IPS DF 19.7 (cell line): ENCODE measurements at regions not wholly inside any gene's neighbourhood (a gene's known extent, or its start where the extent isn't known, plus 50 kb on each side); places are given as distances from the start of the nearest gene placed in this dataset.

Source experiments
- DNase-seq: peaks from one replicate; pipeline ENCODE4 v3.0.0-alpha.2; 2013; ENCODE audit warnings: low read depth, low spot score

DNA sequence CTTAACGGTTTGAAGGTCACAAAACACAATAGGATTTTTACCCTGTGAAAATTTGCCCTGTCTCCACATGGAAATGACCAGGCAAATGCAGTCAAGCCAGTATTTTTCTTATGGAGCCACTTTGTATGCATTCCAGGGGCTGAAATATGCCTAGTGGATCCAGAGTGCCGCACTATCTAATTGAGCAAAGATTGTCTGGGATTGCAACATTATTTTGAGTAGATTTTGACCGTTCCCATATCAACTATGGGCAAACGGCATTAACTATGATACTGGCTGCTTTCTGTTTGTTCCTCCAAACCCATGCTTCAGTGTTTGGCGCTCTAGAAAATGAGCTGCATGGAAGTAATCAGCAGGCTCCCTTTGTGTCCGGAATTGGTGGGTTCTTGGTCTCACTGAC is 223.0 kb downstream of the BTG1 start:
- no peak for DNase-seq

DNA sequence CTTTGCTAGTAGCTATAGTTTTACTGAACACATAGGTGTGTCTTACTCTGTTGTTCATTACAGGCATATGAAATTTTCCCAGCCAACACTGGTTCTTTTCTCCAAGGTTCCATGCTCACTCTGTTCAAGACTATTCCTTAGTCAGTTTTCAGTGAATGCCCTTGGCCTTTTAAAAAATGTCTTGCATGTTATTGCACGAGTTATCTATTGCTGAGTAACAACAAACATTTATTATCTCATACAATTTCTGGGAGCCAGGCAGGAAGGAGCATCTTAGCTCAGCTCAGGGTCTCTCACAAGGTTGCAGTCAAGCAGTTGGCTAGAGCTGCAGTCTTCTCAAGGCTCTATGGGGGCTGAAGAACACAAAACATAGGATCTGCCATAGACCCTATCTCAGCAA is 223.5 kb downstream of the BTG1 start:
- DNase-seq, result no peak

DNA sequence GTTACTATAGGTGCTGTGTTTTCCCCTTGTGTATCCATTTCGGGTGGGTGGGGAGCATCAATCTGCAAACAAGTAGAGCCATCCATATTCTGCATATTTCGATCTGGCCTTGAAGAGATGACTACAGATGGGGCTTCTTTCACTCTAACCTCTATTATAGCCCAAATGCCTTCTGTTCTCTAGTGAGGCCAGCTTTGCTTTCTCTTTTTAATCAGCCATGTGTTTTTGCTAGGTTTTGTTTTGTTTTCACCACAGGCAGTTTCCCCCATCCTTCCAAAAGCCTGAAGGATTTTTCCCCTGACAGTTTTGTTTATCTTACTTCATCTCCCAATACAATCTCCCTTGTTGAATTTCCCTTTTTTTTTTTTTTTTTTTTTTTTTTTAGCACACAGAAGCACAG is 224.1 kb downstream of the BTG1 start:
- DNase-seq, result no peak

DNA sequence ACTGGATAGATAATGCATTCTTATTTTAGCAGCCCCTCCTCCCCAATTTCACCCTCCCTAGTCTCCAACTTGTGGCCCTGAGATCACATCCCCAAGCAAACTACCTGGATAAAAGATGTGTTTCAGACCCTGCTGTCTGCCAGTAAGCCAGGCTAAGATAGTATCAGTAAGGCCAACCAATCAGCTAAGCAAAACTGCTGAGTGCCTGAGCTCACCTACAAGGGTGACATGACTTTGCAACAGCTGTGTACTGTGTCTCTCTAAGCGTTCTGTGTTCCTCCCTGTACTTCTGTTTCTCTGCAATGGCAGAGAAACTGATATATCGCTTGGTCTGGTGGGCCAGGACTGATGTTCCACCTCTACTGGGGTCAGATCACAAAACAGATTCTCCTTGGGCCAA is 224.9 kb downstream of the BTG1 start:
- no peak for DNase-seq

DNA sequence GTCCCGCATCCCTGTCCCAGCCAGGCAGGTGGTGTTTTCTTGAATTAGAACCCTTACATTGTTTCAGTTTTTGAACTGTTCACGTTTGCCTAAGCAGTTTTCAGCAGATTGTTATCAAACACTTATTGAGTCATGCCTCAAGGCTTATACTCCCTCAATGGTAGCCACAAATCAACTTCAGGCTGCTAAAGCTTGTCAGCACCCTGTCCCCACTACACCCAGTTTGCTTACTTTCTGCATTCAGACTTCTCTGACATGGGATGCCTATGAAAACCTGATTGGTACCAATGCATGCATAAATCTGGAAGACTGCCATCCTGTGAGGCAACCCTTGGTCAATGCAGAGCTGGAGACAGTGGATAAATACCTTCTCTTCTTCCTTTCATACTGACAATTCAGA is 225.4 kb downstream of the BTG1 start:
- no peak for DNase-seq

DNA sequence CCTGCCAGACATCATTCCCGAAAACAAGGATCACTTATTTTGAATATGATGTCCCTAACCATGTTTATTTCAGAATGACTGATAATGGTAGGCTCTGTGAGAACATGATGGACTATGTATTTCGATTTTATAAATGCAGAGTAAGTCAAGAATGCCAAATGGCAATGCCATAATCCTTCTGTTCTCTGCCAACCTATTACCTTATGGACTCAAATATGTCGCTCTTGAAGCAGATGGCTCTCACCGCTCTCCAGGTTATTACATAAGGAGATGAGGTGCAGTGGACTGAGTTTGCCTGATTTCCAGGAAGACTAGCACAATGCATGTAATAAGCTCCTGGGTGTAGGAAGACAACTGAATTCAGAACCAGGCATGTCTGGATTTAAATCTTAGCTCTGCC is 227.2 kb downstream of the BTG1 start:
- no peak for DNase-seq

DNA sequence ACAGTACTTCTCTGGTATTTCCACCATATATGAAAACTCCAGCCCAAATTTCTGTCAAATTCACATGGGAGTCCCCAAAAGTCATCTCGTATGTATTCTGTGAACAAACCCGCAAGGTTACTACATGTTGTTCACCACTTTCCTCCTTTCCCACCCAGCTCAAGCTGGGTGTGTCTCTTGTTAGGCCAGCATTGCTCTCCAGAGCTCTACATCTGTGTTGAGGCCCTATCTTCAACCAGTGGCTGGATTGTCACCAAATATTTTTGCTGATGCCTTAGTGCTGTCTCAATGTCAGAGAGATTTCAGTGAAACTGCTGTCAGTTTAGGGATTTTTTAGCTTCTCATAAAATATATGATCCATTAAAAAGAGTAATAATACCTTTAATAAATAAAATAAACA is 230.9 kb downstream of the BTG1 start:
- DNase-seq, result no peak

DNA sequence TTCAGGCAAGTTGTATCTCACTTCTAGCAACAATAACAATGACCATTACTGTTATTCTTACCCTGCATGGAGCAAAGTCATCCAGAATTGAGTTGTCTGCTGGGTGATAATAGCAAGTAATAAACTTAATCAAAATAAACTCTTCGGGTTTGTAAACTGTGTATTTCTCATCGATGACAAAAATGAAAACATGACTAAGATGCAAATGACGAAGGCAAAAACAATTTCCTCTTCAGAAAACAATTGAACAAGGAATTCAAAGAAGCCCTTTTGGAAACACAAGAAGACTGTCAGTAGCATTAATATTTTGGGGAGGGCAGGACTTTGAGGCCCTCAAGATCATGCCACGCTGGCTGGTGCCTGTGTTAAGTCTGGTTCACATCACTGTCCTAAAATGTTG is 232.0 kb downstream of the BTG1 start:
- DNase-seq, result no peak

DNA sequence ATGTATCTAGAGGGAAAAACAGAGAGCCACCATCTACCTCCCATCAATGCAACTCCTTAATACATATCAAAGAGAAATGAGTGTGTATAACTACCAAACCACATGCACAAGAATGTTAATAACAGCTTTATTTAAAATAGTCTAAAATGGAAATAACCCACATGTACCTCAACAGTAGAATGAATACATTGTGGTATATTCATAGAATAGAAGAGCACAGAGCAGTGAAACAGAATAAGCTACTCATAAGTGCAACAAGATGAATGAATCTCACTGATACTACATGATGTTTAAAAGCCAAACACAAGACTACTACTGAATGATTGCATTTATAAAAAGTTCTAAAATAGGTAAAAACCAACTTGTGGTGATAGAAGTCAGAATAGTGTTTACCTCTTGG is 232.5 kb downstream of the BTG1 start:
- DNase-seq, result no peak

DNA sequence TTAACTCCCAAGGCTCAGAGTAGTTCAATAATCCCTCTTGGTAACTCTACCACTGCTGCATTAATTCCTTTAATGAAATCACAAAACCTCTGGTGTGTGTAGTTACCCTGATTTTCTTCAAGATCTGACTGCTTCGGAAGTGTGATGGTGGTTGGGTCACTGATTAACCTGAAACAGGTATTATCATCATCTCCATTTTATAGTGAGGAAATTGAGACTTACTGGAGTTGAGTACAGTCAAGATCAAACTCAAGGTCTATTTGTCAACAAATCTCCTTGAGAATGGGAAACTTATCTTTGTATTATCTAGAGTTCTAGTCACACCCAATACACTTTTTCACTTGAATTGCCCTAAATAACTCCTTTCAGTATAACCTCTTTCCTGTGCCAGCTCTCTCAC is 233.5 kb downstream of the BTG1 start:
- DNase-seq, result no peak

DNA sequence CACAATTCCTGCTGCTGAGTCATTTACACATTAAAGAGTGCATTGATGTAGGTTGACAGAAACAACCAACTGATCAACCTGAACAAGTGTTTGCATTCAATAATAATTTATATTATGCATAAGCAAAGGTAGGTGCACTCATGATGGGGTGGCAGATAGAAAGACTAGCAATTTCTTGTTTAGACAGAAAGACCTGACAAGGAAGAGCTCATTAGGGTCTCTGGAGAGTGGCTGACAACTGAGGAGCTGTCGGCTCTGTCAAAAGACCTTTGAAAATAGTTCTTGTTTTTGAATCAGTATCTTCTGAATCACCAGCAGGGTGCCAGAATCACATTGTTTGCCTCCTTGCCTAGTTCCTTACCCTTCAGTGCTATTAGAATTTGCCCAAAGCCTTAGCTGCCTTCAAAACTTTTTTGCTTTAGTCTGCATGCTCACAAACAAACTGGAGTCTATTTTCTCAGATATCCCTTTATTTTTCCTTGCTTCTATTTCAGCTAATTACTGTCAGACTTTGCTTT is 234.7 kb downstream of the BTG1 start:
- no peak for DNase-seq

DNA sequence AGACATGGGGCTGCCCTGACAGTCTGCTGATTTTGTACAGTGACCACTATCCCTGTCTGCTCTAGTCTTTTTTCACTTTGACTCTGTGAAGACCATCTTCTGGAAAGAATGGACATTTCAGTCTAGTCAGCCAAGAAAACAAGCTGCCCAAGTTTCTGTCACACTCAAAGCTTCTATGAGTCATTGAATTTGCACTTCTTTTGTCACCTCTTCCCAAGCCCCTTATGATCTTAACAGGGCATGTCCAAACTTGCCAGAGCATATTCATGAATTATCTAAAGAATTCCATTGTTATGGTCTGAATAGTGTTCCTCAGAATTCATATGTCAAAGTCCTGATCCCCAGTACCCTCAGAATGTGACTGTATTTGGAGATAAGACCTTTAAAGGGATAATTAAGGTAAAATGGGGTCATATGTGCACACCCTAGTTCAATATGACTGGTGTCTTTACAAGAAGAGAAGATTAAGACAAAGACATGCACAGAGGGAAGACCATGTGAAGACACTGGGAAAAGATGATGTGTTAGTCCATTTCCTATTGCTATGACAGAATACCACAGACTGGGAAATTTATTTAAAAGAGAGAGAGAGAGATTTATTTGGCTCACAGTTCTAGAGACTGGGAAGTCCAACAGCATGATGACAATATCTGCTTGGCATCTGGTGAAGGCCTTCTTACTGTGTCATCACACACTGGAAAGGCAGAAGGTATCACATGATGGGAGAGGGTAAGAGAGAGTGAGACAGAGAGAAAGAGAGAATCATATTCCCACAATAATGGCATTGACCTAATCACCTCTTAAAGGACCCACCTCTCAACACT is 242.6 kb downstream of the BTG1 start:
- DNase-seq, result no peak

DNA sequence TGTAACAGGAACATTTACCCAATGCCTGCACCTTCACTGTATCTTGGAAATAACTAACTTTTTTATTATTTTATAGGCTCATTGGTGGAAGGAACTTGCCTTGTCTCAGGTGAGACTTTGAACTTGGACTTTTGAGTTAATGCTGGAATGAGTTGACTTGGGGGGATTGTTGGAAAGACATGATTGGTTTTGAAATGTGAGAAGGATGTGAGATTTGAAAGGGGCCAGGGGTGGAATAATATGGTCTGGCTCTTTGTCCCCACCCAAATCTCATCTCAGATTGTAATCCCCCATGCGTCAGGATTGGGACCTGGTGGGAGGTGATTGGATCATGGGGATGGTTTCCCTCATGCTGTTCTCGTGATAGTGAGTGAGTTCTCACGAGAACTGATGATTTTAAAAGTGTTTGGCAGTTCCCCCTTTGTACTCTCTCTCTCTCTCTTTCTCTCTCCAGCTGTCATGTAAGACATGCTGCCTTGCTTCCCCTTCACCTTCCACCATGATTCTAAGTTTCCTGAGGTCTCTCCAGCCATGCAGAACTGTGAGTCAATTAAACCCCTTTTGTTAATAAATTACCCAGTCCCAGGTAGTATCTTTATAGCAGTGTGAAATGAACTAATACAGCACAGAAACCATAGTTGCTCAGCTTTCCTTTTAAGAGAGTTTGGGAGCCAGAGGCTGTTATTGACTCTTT is 244.1 kb downstream of the BTG1 start:
- no peak for DNase-seq

DNA sequence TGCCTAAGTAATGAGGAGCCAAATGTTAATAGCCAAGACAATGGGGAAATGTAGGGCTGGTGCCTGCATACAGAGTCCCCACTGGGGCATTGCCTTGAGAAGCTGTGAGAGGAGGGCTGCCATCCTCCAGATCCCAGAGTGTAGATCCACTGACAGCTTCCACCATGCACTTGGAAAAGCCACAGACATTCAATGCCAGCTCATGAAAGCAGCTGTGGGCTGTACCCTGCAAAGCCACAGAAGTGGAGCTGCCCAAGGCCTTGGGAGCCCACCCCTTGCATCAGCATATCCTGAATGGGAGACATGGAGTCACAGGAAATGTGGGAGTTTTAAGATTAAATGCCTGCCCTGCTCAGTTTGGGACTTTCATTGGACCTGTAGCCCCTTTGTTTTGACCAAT is 244.7 kb downstream of the BTG1 start:
- DNase-seq, result no peak

DNA sequence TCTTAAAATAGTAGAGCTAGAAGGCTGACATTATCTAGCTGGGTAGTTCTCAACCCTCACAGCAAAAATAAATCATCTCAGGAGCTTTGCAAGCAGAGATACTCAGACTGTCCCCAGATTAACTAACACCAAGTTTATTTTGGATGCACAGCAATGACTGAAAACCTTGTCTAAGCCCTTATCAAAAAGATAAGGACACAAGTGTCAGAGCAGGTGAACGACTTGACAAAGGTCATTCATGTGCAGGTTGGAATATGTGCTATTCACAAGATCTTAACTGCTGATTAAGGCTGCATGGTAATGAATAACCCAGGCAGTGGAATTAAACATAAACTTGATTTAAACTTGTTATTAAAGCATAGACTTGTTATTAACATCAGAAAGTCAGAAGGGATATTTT is 246.6 kb downstream of the BTG1 start:
- DNase-seq, result no peak

DNA sequence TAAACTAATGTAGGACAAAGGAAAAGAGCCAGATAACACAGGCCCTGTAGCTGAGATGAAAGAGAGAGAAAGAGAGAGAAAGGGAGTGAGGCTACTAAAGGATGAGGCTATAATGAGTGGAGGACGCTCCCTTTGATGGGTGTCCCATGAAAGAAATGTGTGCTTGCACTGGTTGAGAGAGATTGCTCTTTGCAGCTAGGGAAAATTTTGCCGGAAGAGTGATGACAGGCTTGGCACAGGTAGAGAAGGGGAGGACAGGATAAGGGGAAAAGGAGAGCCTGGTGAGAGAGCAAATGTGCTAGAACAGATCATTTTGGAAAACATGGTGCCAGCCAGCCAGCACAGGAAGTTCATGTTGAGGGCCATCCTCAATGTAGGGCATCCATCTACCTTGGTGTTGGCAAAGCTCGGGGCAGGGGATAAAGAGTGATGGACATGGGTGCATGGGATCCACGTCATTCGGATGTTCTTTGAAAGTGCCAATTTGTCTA is 248.6 kb downstream of the BTG1 start:
- no peak for DNase-seq

DNA sequence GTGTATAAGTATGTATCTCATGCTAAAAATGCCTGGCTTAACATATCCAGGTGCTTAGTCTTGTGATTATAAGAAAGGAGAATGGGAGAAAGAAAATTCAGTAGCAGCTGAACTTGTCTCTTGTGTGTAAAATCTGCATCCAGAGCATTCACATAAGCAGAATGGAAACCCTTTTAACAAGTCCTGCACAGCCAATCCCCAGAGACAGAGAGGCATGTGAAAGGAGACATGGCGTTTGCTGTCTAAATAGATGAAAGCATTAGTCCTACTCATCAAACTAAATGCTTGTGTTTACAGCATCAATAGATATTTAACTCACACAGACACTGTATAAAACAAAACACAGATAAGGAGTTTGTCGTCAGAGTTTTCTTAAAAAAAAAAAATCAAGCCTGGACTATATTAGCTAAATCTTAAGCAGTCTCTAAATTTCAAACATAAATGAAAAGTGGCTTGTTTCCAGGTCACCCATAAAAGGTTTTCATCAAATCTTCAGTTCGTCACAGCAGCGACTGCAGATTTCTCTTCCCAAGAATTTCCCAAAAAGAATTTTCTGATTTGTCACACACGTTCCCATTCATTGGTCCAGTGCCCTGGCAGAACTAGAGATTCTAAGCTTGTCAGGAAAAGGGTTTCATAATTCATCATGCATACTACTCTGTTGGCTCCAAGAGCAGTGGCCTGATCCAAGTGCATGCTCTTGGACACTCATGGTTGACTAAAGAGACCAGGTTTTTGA is 249.2 kb downstream of the BTG1 start:
- DNase-seq, result no peak

DNA sequence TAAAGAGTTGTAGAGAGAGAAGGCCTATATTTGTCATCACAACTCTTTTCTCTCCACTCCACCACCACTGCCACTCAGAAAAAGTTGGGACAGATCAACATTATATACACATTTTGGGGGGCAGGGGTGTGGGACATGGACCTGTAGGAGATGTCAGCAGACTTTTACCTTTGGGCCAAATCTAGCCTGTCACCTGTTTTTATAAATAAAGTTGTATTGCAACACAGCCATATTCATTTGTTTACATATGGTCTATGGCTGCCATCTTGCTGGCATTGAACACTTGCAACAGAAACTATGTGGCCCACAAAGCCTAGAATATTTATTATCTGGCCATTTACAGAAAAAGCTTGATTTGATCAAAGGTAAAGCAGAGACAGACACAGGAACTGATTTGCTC is 250.7 kb downstream of the BTG1 start:
- DNase-seq, result no peak

DNA sequence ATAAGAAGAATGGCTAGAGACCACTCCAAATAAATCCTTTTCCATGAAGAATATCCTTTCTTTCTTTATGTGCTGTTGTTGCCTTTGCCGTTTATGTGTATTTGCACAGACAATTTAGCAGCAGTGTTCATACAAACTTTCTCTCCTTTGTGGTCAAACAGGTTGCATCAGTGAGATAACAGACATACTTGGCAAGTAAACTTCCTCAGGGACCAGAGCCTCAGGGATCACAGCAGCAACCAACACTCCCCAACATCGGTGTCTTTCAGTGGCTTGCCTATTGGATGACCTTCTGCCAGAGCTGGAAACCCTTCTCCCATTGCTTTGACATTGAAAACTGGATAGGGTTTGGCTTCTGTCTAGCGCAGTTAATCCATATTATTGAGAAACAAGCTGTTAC is 252.2 kb downstream of the BTG1 start:
- no peak for DNase-seq

DNA sequence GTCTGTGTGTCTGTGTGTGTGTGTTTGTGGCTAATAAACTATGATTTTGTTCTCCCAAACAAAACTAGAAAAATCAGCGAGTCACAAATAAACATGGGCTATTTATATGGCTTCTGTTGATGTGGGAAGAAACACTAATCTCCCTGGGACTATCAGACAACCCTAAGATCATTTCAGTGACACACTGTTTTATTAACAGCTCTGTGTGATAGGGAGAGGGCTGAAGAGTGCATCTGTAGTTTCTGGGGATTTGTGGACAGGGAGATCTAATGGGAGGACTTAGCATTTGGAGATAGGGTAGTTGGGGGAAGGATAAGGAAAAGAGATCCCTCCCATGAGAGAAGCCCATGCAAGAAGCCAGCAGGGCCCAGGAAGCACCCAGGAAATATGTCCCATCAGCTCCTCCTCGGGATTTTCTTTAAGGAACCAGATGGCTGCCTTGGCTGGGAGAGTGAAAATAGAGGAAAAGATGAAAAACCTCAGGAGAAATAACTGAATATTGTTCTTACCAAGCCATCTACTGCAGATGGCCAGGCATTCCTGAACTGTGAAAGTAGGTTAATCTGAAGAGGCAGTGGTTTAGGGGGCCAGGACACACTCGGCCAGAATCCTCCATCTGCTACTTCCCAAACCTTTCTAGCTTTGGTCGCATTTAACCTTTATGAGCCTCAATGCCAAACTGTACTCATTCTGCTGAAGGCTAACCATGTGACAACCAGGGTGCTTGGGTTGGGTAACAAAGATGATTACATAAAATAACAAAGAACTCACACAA is 253.4 kb downstream of the BTG1 start:
- no peak for DNase-seq

DNA sequence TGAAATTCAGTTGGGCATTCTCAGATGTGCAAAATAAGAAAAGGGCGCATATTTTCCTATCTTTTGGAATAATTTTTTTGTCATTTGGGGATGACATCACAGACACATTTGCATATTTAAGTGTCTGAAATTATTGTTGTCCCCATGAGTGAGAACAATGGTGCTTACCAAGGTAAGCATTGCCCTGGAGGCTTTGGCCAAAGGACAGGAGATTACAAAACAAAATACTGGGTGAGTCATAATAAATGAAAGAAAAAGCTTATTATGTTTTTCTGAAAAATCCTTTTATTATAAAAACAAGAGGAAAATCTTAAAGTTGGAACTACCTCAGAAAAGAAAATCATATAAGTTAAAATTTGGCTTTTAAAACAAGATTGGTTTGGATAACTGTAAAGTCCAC is 254.9 kb downstream of the BTG1 start:
- no peak for DNase-seq

DNA sequence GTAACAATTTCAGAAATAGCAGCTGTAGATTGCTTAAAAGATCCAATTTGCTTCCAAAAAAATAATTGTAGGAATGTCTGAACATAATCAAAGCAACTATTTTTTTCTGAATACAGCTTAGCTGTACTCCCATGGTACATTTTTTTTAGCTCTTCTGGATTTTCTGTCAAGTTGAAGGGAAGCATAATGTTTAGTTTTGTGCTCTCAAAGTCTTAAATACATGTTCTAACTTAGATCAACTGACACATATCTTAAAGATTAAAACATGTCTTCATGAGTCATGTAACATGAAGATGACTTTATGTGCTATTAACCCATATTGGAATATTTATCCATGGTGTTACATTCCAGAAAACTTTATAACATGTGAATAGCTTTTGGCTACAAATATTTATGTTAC is 255.7 kb downstream of the BTG1 start:
- no peak for DNase-seq
